GM12878 (cell line): ENCODE measurements at regions not wholly inside any gene's neighbourhood (a gene's known extent, or its start where the extent isn't known, plus 50 kb on each side); places are given as distances from the start of the nearest gene placed in this dataset.

Experiments
- ATAC-seq: fragments of 200-7000 bp; cut with Tn5 transposase; 3 replicates; pipeline ENCODE4 v1.9.1; 2020; ENCODE audit warnings: mild to moderate bottlenecking, moderate library complexity
- BruUV-seq: library from RNA; stranded (reverse); fragments of 400-500 nt; replicated peaks from 2 replicates; lab custom pipeline; 2021; lab: Mats Ljungman, UMichigan
- CTCF ChIA-PET: fragments of 300-600 bp; sonication (Branson Sonifier 250); formaldehyde crosslinking; extraction: SDS; loops from one replicate; lab custom pipeline; 2021; ENCODE audit warnings: inconsistent platforms; lab: Yijun Ruan, JAX
- POLR2A ChIA-PET: fragments of 350-600 bp; formaldehyde crosslinking; extraction: SDS; loops from one replicate; lab custom pipeline; 2021; ENCODE audit warnings: inconsistent platforms; lab: Charles Lee
- RAD21 ChIA-PET: fragments of 300-600 bp; sonication (Branson Sonifier 250); formaldehyde crosslinking; loops from one replicate; lab custom pipeline; 2023; ENCODE audit warnings: antibody characterized with exemption; ENCODE audit not compliant: unreplicated experiment; lab: Charles Lee
- SMC1A ChIA-PET: fragments of 300-600 bp; sonication (Branson Sonifier 250); formaldehyde crosslinking; loops from one replicate; lab custom pipeline; 2023; ENCODE audit not compliant: unreplicated experiment, uncharacterized antibody; lab: Charles Lee
- DNase-seq: peaks from one replicate; pipeline ENCODE4 v3.0.0-alpha.2; 2011; ENCODE audit warnings: low read depth, low spot score
- FAIRE-seq: peaks from 3 replicates; lab custom pipeline; 2011; peaks lifted over from hg19 to GRCh38; lab: Jason Lieb, UNC
- H2AFZ ChIP-seq: 2 replicates; pipeline ENCODE4 v1.6.0; 2011; ENCODE audit warnings: low read depth, low read length, control low read depth; ENCODE audit not compliant: control insufficient read depth
- H3K27ac ChIP-seq: 2 replicates; pipeline ENCODE4 v1.5.1; 2011; ENCODE audit warnings: control low read depth; ENCODE audit not compliant: control insufficient read depth, insufficient read depth
- H3K27me3 ChIP-seq, 2 experiments: replicated peaks in 1 of 2; 2 replicates each; pipeline versions ENCODE4 v1.6.0 to v1.6.1; 2011; ENCODE audit warnings: low read length in 1 of 2; ENCODE audit not compliant: control insufficient read depth in 2 of 2, insufficient read depth in 2 of 2
- H3K36me3 ChIP-seq, 2 experiments: 2 replicates each; pipeline ENCODE4 v1.5.1; 2011; ENCODE audit warnings: low read length in 1 of 2; ENCODE audit not compliant: control insufficient read depth in 2 of 2, insufficient read depth in 2 of 2
- H3K4me1 ChIP-seq: 2 replicates; pipeline ENCODE4 v1.6.1; 2011; ENCODE audit warnings: mild to moderate bottlenecking, low read length, moderate library complexity, mixed read lengths; ENCODE audit not compliant: control insufficient read depth, insufficient read depth
- H3K4me2 ChIP-seq: 2 replicates; pipeline ENCODE4 v1.6.0; 2011; ENCODE audit warnings: control low read depth; ENCODE audit not compliant: control insufficient read depth, insufficient read depth
- H3K4me3 ChIP-seq: fragments of 200-600 bp; sonication (generic); 2 replicates; pipeline ENCODE4 v1.5.1; 2016
- H3K79me2 ChIP-seq: 2 replicates; pipeline ENCODE4 v1.6.0; 2011; ENCODE audit warnings: low read length; ENCODE audit not compliant: control insufficient read depth, insufficient read depth
- H3K9ac ChIP-seq: 2 replicates; pipeline ENCODE4 v1.8.0; 2011; ENCODE audit warnings: low read length, control low read depth, mixed read lengths; ENCODE audit not compliant: control insufficient read depth, insufficient read depth
- H3K9me3 ChIP-seq: replicated peaks from 3 replicates; pipeline ENCODE4 v1.5.1; 2011; ENCODE audit warnings: mild to moderate bottlenecking, low read length; ENCODE audit not compliant: control insufficient read depth, insufficient read depth
- H4K20me1 ChIP-seq: 2 replicates; pipeline ENCODE4 v1.6.0; 2011; ENCODE audit not compliant: control insufficient read depth, insufficient read depth
- ATF2 ChIP-seq: IDR thresholded peaks from 2 replicates; pipeline ENCODE4 v1.6.1; 2012; ENCODE audit warnings: low read length, inconsistent platforms
- CEBPB ChIP-seq, 2 experiments: fragments of 150-350 bp in 1 of 2; IDR thresholded peaks; 2 replicates each; pipeline ENCODE4 v1.6.1; 2012 to 2014; ENCODE audit warnings: low read depth in 2 of 2, low read length in 2 of 2, borderline replicate concordance in 1 of 2, inconsistent platforms in 1 of 2
- FOS ChIP-seq: IDR thresholded peaks from 3 replicates; pipeline ENCODE4 v1.6.1; 2011; ENCODE audit warnings: borderline replicate concordance; ENCODE audit not compliant: insufficient read length; ENCODE audit errors: extremely low read depth
- HDAC6 ChIP-seq: fragments of 200-600 bp; sonication (generic); IDR thresholded peaks from one replicate; pipeline ENCODE4 v1.8.0; 2017; ENCODE audit warnings: antibody characterized with exemption; ENCODE audit not compliant: unreplicated experiment
- HSF1 ChIP-seq: fragments of 150-350 bp; IDR thresholded peaks from 2 replicates; pipeline ENCODE4 v1.6.1; 2014; ENCODE audit warnings: mild to moderate bottlenecking, low read depth, low read length
- MTA3 ChIP-seq: IDR thresholded peaks from 2 replicates; pipeline ENCODE4 v1.6.1; 2012; ENCODE audit warnings: low read length, inconsistent platforms, borderline replicate concordance
- PAX8 ChIP-seq: fragments of 450-650 bp; IDR thresholded peaks from 2 replicates; pipeline ENCODE4 v1.6.1; 2017; ENCODE audit warnings: mild to moderate bottlenecking, moderate library complexity
- POLR2AphosphoS2 ChIP-seq: IDR thresholded peaks from 2 replicates; pipeline ENCODE4 v1.6.1; 2011; ENCODE audit warnings: low read depth, mild to moderate bottlenecking, low read length, improper control_type of control experiment, moderate library complexity
- POLR2AphosphoS5 ChIP-seq: IDR thresholded peaks from 2 replicates; pipeline ENCODE4 v1.6.1; 2011; ENCODE audit warnings: mild to moderate bottlenecking, low read length, inconsistent platforms
- RAD21 ChIP-seq: IDR thresholded peaks from 2 replicates; pipeline ENCODE4 v1.6.1; 2011; ENCODE audit warnings: mild to moderate bottlenecking, low read depth, low read length, moderate library complexity; ENCODE audit not compliant: insufficient read depth
- RCOR1 ChIP-seq: conservative IDR thresholded peaks from 2 replicates; pipeline ENCODE4 v1.6.1; 2012; ENCODE audit warnings: low read depth, low read length, improper control_type of control experiment
- RELB ChIP-seq: fragments of 450-650 bp; IDR thresholded peaks from 2 replicates; pipeline ENCODE4 v1.6.1; 2017; ENCODE audit warnings: low read depth, mild to moderate bottlenecking, moderate library complexity
- SREBF2 ChIP-seq: IDR thresholded peaks from 2 replicates; pipeline ENCODE4 v1.6.1; 2012; ENCODE audit warnings: mild to moderate bottlenecking, low read length
- SUZ12 ChIP-seq: fragments of 200-600 bp; sonication (generic); IDR thresholded peaks from one replicate; pipeline ENCODE4 v1.6.1; 2018; ENCODE audit warnings: antibody characterized with exemption, mild to moderate bottlenecking; ENCODE audit not compliant: unreplicated experiment
- ZBED1 ChIP-seq: IDR thresholded peaks from 2 replicates; pipeline ENCODE4 v1.6.1; 2016; ENCODE audit warnings: borderline replicate concordance
- ZBTB4 ChIP-seq: fragments of 450-650 bp; formaldehyde crosslinking; IDR thresholded peaks from 2 replicates; pipeline ENCODE4 v1.4.0; 2022; ENCODE audit warnings: mild to moderate bottlenecking, moderate library complexity
- WGBS: methylation state at CpG from one replicate; pipeline ENCODE4 v1.1.6; 2016; ENCODE audit warnings: low lambda C conversion rate; ENCODE audit not compliant: insufficient replicate concordance, insufficient coverage; ENCODE audit errors: missing lambda C conversion rate; 5-methylcytosine and 5-hydroxymethylcytosine counted together
- in situ Hi-C: fragments of 300-500 bp; cut with MboI; formaldehyde crosslinking; loops from 9 replicates; pipeline ENCODE4 v1.14.3; 2018; ENCODE audit warnings: mixed read lengths
- intact Hi-C: fragments of 100-400 bp; cut with micrococcal nuclease; formaldehyde crosslinking; loops from one replicate; pipeline ENCODE4 v1.14.2; 2022; ENCODE audit not compliant: unreplicated experiment

- TF ChIP-seq ATF2 (no peak), MTA3 (no peak), ZBED1 (no peak), HSF1 (no peak)
These were observed 155.2 kb downstream of the DISP1 start (continued) for GRCh38 chr1:222970040-222970439.

GRCh38 chr1:222970711-222971110 lies 155.9 kb downstream of the DISP1 start:
- Histone ChIP-seq H3K4me3 (no peak overlapping the region), H4K20me1 (no peaks in the 10 kb centered on the region), H3K9me3 (no peaks in the 10 kb centered on the region), H3K36me3 (no peaks in the 10 kb centered on the region), H3K4me2 (no peak overlapping the region), H3K79me2 (no peaks in the 10 kb centered on the region), H3K9ac (no peak overlapping the region), H3K27me3 (no peaks in the 10 kb centered on the region), H3K4me1 (no peaks in the 10 kb centered on the region), H3K27ac (no peak overlapping the region), H2AFZ (no peak overlapping the region)
- WGBS: 45% methylated on average over 4 of the region's 4 CpGs
- ATAC-seq: no peak
- no peak for FAIRE-seq
- no TSS peak for BruUV-seq
- TF ChIP-seq POLR2AphosphoS5 (no peak), RELB (no peak), CEBPB (IDR thresholded peaks at IDR 0.05; ENCODE audit: borderline replicate concordance in 1 of 2, low read depth in 2 of 2, low read length in 2 of 2) (no peak), POLR2AphosphoS2 (no peak), SREBF2 (no peak), HDAC6 (no peak), RCOR1 (no peak), SUZ12 (no peak), RAD21 (no peak), FOS (no peak), PAX8 (no peak), ZBTB4 (CRISPR knock-in tag) (no peak)
- ChIA-PET RAD21 (no interaction called here), CTCF (interaction anchor here (0.7 kb wide), 1 partner anchor 143 kb away, joined by 3 read pairs; no protein-coding TSS in a partner anchor), POLR2A (no interaction called here), SMC1A (no interaction called here)
- intact Hi-C loops (no loop called here), in situ Hi-C loops (no loop called here)
- no peak for DNase-seq
